Liver (tissue), 8 donors: ENCODE measurements at regions not wholly inside any gene's neighbourhood (a gene's known extent, or its start where the extent isn't known, plus 50 kb on each side); places are given as distances from the start of the nearest gene placed in this dataset.

Experiments
- DNase-seq: peaks from one replicate; pipeline ENCODE4 v3.0.0-alpha.2; 2017; ENCODE audit warnings: low spot score
- H3K27ac ChIP-seq, 2 donors: one replicate each; pipeline ENCODE4 v1.7.0; 2013; ENCODE audit warnings: inconsistent platforms in 2 of 2, low read length in 2 of 2, control low read depth in 1 of 2, low read depth in 1 of 2, mild to moderate bottlenecking in 1 of 2
- H3K27me3 ChIP-seq, 4 donors: one replicate each; pipeline versions ENCODE4 v1.6.1 to v1.7.0; 2013; ENCODE audit warnings: low read length in 3 of 4, inconsistent platforms in 1 of 4, mild to moderate bottlenecking in 1 of 4, moderate library complexity in 1 of 4; ENCODE audit not compliant: control insufficient read depth in 4 of 4, insufficient read depth in 4 of 4
- H3K36me3 ChIP-seq, 4 donors: one replicate each; pipeline versions ENCODE4 v1.6.1 to v1.7.0; 2013; ENCODE audit warnings: low read length in 3 of 4, mild to moderate bottlenecking in 3 of 4, low read depth in 1 of 4, moderate library complexity in 1 of 4; ENCODE audit not compliant: control insufficient read depth in 4 of 4, insufficient read depth in 3 of 4
- H3K4me1 ChIP-seq, 4 donors: one replicate each; pipeline versions ENCODE4 v1.6.1 to v1.7.0; 2013; ENCODE audit warnings: low read length in 3 of 4, mild to moderate bottlenecking in 3 of 4, moderate library complexity in 1 of 4; ENCODE audit not compliant: control insufficient read depth in 4 of 4, insufficient read depth in 4 of 4
- H3K4me3 ChIP-seq, 3 donors: one replicate each; pipeline versions ENCODE4 v1.6.1 to v1.7.0; 2013; ENCODE audit warnings: low read length in 3 of 3, control low read depth in 1 of 3, low read depth in 1 of 3, mild to moderate bottlenecking in 1 of 3
- H3K9ac ChIP-seq, 2 donors: one replicate each; pipeline ENCODE4 v1.7.0; 2013; ENCODE audit warnings: low read length in 2 of 2, mild to moderate bottlenecking in 2 of 2, moderate library complexity in 2 of 2, control low read depth in 1 of 2, low read depth in 1 of 2
- H3K9me3 ChIP-seq, 4 donors: one replicate each; pipeline versions ENCODE4 v1.6.1 to v1.7.0; 2013; ENCODE audit warnings: low read length in 3 of 4; ENCODE audit not compliant: control insufficient read depth in 4 of 4
- EGR1 ChIP-seq, 2 donors: IDR thresholded peaks; 2 replicates each; pipeline ENCODE4 v1.6.1; 2016 to 2018; ENCODE audit warnings: antibody characterized with exemption in 2 of 2, low read depth in 2 of 2
- FOXA1 ChIP-seq: IDR thresholded peaks from 2 replicates; pipeline ENCODE4 v1.6.1; 2016; ENCODE audit warnings: antibody characterized with exemption
- FOXA2 ChIP-seq: IDR thresholded peaks from 2 replicates; pipeline ENCODE4 v1.6.1; 2016; ENCODE audit warnings: antibody characterized with exemption
- GABPA ChIP-seq, 2 donors: IDR thresholded peaks in 1 of 2; conservative IDR thresholded peaks in 1 of 2; 2 replicates each; pipeline ENCODE4 v1.6.1; 2016; ENCODE audit warnings: antibody characterized with exemption in 2 of 2, mild to moderate bottlenecking in 1 of 2, moderate library complexity in 1 of 2
- HNF4A ChIP-seq, 2 donors: conservative IDR thresholded peaks; 2 replicates each; pipeline ENCODE4 v1.6.1; 2016; ENCODE audit warnings: antibody characterized with exemption in 2 of 2, mild to moderate bottlenecking in 2 of 2
- HNF4G ChIP-seq: IDR thresholded peaks from 2 replicates; pipeline ENCODE4 v1.6.1; 2016; ENCODE audit warnings: antibody characterized with exemption
- JUND ChIP-seq, 2 donors: IDR thresholded peaks; 2 replicates each; pipeline ENCODE4 v1.6.1; 2016; ENCODE audit warnings: antibody characterized with exemption in 2 of 2
- MAX ChIP-seq: IDR thresholded peaks from 2 replicates; pipeline ENCODE4 v1.6.1; 2016; ENCODE audit warnings: antibody characterized with exemption
- NR2F2 ChIP-seq: IDR thresholded peaks from 2 replicates; pipeline ENCODE4 v1.6.1; 2016; ENCODE audit warnings: antibody characterized with exemption
- RAD21 ChIP-seq, 2 donors: IDR thresholded peaks; 2 replicates each; pipeline ENCODE4 v1.6.1; 2016; ENCODE audit warnings: antibody characterized with exemption in 2 of 2, mild to moderate bottlenecking in 2 of 2
- RXRA ChIP-seq, 2 donors: IDR thresholded peaks; 2 replicates each; pipeline ENCODE4 v1.6.1; 2017 to 2018; ENCODE audit warnings: antibody characterized with exemption in 2 of 2, mild to moderate bottlenecking in 1 of 2
- SP1 ChIP-seq: IDR thresholded peaks from 2 replicates; pipeline ENCODE4 v1.6.1; 2018; ENCODE audit warnings: antibody characterized with exemption, mild to moderate bottlenecking
- TAF1 ChIP-seq: conservative IDR thresholded peaks from 2 replicates; pipeline ENCODE4 v1.6.1; 2016; ENCODE audit warnings: antibody characterized with exemption, mild to moderate bottlenecking
- YY1 ChIP-seq: IDR thresholded peaks from 2 replicates; pipeline ENCODE4 v1.6.1; 2016; ENCODE audit warnings: antibody characterized with exemption, mild to moderate bottlenecking
- WGBS: extraction: QIAGEN DNeasy Blood & Tissue Kit; methylation state at CpG from one replicate; pipeline ENCODE4 v1.1.7; 2013; 5-methylcytosine and 5-hydroxymethylcytosine counted together
- TF ChIP-seq, protein P1 (sequence below): IDR thresholded peaks from 2 replicates; pipeline ENCODE4 v1.6.1; 2016; ENCODE audit warnings: antibody characterized with exemption, mild to moderate bottlenecking
- TF ChIP-seq, protein P2 (sequence below): IDR thresholded peaks from 2 replicates; pipeline ENCODE4 v1.6.1; 2016; ENCODE audit warnings: antibody characterized with exemption
- TF ChIP-seq, protein P3 (sequence below): fragments of 150-350 bp; IDR thresholded peaks from 2 replicates; pipeline ENCODE4 v1.5.1; 2017; ENCODE audit warnings: improper control_type of control experiment, low read depth, low read length; ENCODE audit not compliant: missing input control
- TF ChIP-seq, protein P4 (sequence below): IDR thresholded peaks from 2 replicates; pipeline ENCODE4 v1.6.1; 2016; ENCODE audit warnings: antibody characterized with exemption
- donor health status: healthy.
- donor health status: healthy.
- donor health status: healthy.
- donor health status: healthy.
- donor health status: healthy.

DNA sequence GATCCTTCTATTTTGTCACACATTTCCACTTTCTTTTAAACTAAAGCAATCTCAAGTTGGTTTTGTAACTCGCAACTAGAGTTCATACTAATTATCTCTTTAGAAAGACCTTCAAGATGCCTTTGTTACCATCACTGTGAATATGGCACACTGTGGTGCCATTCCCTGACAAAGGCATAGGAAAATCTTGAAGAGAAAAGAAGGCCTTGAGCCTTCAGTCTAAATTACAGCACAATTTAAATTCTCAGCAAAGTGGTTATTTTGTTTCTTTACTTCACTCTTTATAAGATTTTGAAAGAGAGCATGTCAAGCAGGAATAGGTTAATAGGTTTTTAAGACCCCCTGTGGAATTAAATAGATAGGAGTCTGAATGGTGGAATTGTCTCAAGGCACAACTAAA, 89.0 kb upstream of the BANK1 start:
- Histone ChIP-seq H3K4me3 (no peak overlapping the region), H3K4me1 (no peaks in the 10 kb centered on the region), H3K9ac (no peak overlapping the region), H3K9me3 (peaks cover 0 to 2% (median under 1%) of the 10 kb centered on the region in 4 donors), H3K36me3 (no peaks in the 10 kb centered on the region), H3K27me3 (no peaks in the 10 kb centered on the region), H3K27ac (no peak overlapping the region)
- TF ChIP-seq GABPA (IDR thresholded peaks at IDR 0.05 in 1 of 2, conservative IDR thresholded peaks at IDR 0.05 in 1 of 2) = no peak
- TF ChIP-seq JUND (IDR thresholded peaks at IDR 0.05) = no peak
- no peak for TF ChIP-seq HNF4G
- no peak for TF ChIP-seq MAX
- TF ChIP-seq YY1 = no peak
- TF ChIP-seq FOXA1 = no peak
- TF ChIP-seq, protein P1, sequence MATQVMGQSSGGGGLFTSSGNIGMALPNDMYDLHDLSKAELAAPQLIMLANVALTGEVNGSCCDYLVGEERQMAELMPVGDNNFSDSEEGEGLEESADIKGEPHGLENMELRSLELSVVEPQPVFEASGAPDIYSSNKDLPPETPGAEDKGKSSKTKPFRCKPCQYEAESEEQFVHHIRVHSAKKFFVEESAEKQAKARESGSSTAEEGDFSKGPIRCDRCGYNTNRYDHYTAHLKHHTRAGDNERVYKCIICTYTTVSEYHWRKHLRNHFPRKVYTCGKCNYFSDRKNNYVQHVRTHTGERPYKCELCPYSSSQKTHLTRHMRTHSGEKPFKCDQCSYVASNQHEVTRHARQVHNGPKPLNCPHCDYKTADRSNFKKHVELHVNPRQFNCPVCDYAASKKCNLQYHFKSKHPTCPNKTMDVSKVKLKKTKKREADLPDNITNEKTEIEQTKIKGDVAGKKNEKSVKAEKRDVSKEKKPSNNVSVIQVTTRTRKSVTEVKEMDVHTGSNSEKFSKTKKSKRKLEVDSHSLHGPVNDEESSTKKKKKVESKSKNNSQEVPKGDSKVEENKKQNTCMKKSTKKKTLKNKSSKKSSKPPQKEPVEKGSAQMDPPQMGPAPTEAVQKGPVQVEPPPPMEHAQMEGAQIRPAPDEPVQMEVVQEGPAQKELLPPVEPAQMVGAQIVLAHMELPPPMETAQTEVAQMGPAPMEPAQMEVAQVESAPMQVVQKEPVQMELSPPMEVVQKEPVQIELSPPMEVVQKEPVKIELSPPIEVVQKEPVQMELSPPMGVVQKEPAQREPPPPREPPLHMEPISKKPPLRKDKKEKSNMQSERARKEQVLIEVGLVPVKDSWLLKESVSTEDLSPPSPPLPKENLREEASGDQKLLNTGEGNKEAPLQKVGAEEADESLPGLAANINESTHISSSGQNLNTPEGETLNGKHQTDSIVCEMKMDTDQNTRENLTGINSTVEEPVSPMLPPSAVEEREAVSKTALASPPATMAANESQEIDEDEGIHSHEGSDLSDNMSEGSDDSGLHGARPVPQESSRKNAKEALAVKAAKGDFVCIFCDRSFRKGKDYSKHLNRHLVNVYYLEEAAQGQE = no peak
- TF ChIP-seq, protein P2, sequence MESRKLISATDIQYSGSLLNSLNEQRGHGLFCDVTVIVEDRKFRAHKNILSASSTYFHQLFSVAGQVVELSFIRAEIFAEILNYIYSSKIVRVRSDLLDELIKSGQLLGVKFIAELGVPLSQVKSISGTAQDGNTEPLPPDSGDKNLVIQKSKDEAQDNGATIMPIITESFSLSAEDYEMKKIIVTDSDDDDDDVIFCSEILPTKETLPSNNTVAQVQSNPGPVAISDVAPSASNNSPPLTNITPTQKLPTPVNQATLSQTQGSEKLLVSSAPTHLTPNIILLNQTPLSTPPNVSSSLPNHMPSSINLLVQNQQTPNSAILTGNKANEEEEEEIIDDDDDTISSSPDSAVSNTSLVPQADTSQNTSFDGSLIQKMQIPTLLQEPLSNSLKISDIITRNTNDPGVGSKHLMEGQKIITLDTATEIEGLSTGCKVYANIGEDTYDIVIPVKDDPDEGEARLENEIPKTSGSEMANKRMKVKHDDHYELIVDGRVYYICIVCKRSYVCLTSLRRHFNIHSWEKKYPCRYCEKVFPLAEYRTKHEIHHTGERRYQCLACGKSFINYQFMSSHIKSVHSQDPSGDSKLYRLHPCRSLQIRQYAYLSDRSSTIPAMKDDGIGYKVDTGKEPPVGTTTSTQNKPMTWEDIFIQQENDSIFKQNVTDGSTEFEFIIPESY = no peak
- TF ChIP-seq RXRA (IDR thresholded peaks at IDR 0.05) = no peak
- no peak for TF ChIP-seq HNF4A (conservative IDR thresholded peaks at IDR 0.05)
- TF ChIP-seq, protein P3, sequence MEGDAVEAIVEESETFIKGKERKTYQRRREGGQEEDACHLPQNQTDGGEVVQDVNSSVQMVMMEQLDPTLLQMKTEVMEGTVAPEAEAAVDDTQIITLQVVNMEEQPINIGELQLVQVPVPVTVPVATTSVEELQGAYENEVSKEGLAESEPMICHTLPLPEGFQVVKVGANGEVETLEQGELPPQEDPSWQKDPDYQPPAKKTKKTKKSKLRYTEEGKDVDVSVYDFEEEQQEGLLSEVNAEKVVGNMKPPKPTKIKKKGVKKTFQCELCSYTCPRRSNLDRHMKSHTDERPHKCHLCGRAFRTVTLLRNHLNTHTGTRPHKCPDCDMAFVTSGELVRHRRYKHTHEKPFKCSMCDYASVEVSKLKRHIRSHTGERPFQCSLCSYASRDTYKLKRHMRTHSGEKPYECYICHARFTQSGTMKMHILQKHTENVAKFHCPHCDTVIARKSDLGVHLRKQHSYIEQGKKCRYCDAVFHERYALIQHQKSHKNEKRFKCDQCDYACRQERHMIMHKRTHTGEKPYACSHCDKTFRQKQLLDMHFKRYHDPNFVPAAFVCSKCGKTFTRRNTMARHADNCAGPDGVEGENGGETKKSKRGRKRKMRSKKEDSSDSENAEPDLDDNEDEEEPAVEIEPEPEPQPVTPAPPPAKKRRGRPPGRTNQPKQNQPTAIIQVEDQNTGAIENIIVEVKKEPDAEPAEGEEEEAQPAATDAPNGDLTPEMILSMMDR = no peak
- TF ChIP-seq SP1 = no peak
- no peak for TF ChIP-seq EGR1 (IDR thresholded peaks at IDR 0.05; ENCODE audit: low read depth in 2 of 2)
- TF ChIP-seq NR2F2 = no peak
- TF ChIP-seq, protein P4, sequence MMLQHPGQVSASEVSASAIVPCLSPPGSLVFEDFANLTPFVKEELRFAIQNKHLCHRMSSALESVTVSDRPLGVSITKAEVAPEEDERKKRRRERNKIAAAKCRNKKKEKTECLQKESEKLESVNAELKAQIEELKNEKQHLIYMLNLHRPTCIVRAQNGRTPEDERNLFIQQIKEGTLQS = no peak
- TF ChIP-seq FOXA2 = no peak
- no peak for TF ChIP-seq RAD21 (IDR thresholded peaks at IDR 0.05)
- no peak for TF ChIP-seq TAF1
- 89% methylated on average over 1 of the region's 1 CpG for WGBS
- DNase-seq = no peak
